Psoas muscle (tissue), 7 donors: ENCODE measurements at regions not wholly inside any gene's neighbourhood (a gene's known extent, or its start where the extent isn't known, plus 50 kb on each side); places are given as distances from the start of the nearest gene placed in this dataset.
"Not testable (repeated sequence)": the region's sequence is repeated elsewhere in the genome, so short reads cannot be mapped to it uniquely, and the experiment has no call there.

Source experiments
- ATAC-seq, 4 donors: fragments of 200-7000 bp; cut with Tn5 transposase; one replicate each; pipeline ENCODE4 v1.9.1; 2020; ENCODE audit warnings: moderate library complexity in 3 of 4, mild to moderate bottlenecking in 2 of 4
- DNase-seq, 2 donors: peaks; one replicate each; pipeline ENCODE4 v3.0.0-alpha.2; 2020
- H3K27ac ChIP-seq: fragments of 200-600 bp; one replicate; pipeline ENCODE4 v1.8.0; 2022
- H3K27me3 ChIP-seq, 3 donors: fragments of 200-600 bp in 1 of 3; one replicate each; pipeline versions ENCODE4 v1.6.1 to v1.8.0; 2013 to 2022; ENCODE audit warnings: low read length in 2 of 3, mild to moderate bottlenecking in 2 of 3, moderate library complexity in 1 of 3; ENCODE audit not compliant: insufficient read depth in 3 of 3
- H3K36me3 ChIP-seq, 2 donors: fragments of 200-600 bp in 1 of 2; one replicate each; pipeline versions ENCODE4 v1.6.1 to v1.8.0; 2013 to 2022; ENCODE audit warnings: low read depth in 1 of 2, mild to moderate bottlenecking in 1 of 2, moderate library complexity in 1 of 2; ENCODE audit not compliant: insufficient read depth in 1 of 2
- H3K4me1 ChIP-seq: fragments of 200-600 bp; one replicate; pipeline ENCODE4 v1.8.0; 2022
- H3K4me3 ChIP-seq: fragments of 200-600 bp; one replicate; pipeline ENCODE4 v1.8.0; 2022; ENCODE audit warnings: mild to moderate bottlenecking
- H3K9me3 ChIP-seq: fragments of 200-600 bp; one replicate; pipeline ENCODE4 v1.8.0; 2022
- CTCF ChIP-seq: fragments of 200-600 bp; IDR thresholded peaks from one replicate; pipeline ENCODE4 v1.8.0; 2022; ENCODE audit warnings: antibody characterized with exemption
- WGBS, 3 donors: extraction: QIAGEN DNeasy Blood & Tissue Kit; methylation state at CpG; one replicate each; pipeline versions ENCODE4 v1.1.6 to v1.1.7; 2013; 5-methylcytosine and 5-hydroxymethylcytosine counted together
- intact Hi-C, 2 donors: fragments of 100-400 bp; cut with DNase I; formaldehyde crosslinking; loops; one replicate each; pipeline versions ENCODE4 v1.11.0 to v1.14.2; 2022
- donor health status: healthy with polysubstance abuse.
- donor health status: DM: no; HTN: no; CAD: no; lungs with moderate emphysema.
- donor health status: Bipolar disorder and iron deficiency.
- donor health status: healthy.
- donor health status: DM: yes; HTN: yes; CAD: no.
- donor health status: DM: no; HTN: no; CAD: no.
- donor health status: DM: yes; HTN: yes; CAD: no.

GRCh38 chr10:61580608-61581007 is 82.1 kb upstream of the CABCOCO1 start:
- no peaks in the 10 kb centered on the region for H3K9me3 ChIP-seq
- 88 to 89% (median 89%) methylated on average over 4 of the region's 4 CpGs for WGBS, 3 donors
- intact Hi-C loops, result no loop called here
- H3K27me3 ChIP-seq, result no peaks in the 10 kb centered on the region
- no peak overlapping the region for H3K27ac ChIP-seq
- no peak overlapping the region for H3K4me3 ChIP-seq
- H3K4me1 ChIP-seq, result no peaks in the 10 kb centered on the region
- H3K36me3 ChIP-seq, result no peaks in the 10 kb centered on the region
- TF ChIP-seq CTCF, result no peak
- ATAC-seq, result no peak
- DNase-seq, result no peak

DNA sequence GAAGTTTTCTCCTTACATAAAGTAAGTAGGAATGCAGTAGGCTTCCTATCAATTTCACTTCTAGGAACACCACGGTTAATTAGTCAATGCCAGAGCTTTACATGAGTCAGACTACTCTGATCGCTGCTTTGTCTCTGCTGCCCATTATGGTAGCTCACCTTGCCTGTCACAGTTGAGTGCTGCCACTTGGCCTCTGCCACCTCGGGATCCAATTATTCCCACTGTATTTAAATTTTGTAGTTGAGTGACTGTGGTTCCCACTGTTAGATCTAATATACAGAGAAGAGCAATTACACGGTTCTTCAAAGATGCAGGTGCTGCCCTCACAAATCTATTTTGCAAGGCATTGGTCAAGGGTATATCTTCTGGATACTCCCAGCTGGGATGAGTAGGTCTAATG is 92.5 kb upstream of the CABCOCO1 start:
- H3K36me3 ChIP-seq, H3K27ac ChIP-seq, ATAC-seq, H3K27me3 ChIP-seq, intact Hi-C loops, H3K4me1 ChIP-seq, DNase-seq, H3K9me3 ChIP-seq, H3K4me3 ChIP-seq: not testable (repeated sequence)
- 62 to 96% (median 89%) methylated on average over 4 of the region's 4 CpGs for WGBS, 3 donors

GRCh38 chr10:61567729-61568128 is 95.0 kb upstream of the CABCOCO1 start:
- no peak for TF ChIP-seq CTCF
- Histone ChIP-seq H3K4me1 (no peaks in the 10 kb centered on the region), H3K36me3 (no peaks in the 10 kb centered on the region), H3K9me3 (no peaks in the 10 kb centered on the region), H3K4me3 (no peak overlapping the region), H3K27me3 (no peaks in the 10 kb centered on the region), H3K27ac (no peak overlapping the region)
- intact Hi-C loops, result no loop called here
- ATAC-seq (no peak), DNase-seq (no peak)
- 91 to 93% (median 93%) methylated on average over 2 of the region's 2 CpGs for WGBS, 3 donors

GRCh38 chr10:61565819-61566560 is 96.7 kb upstream of the CABCOCO1 start:
- H3K9me3 ChIP-seq, result no peaks in the 10 kb centered on the region
- no peak overlapping the region for H3K4me3 ChIP-seq
- no peaks in the 10 kb centered on the region for H3K36me3 ChIP-seq
- intact Hi-C loops, result no loop called here
- WGBS, 3 donors, result 73 to 74% (median 73%) methylated on average over 4 of the region's 4 CpGs
- no peaks in the 10 kb centered on the region for H3K4me1 ChIP-seq
- no peaks in the 10 kb centered on the region for H3K27me3 ChIP-seq
- ATAC-seq, result no peak
- H3K27ac ChIP-seq, result no peak overlapping the region
- no peak for DNase-seq
- no peak for TF ChIP-seq CTCF

DNA sequence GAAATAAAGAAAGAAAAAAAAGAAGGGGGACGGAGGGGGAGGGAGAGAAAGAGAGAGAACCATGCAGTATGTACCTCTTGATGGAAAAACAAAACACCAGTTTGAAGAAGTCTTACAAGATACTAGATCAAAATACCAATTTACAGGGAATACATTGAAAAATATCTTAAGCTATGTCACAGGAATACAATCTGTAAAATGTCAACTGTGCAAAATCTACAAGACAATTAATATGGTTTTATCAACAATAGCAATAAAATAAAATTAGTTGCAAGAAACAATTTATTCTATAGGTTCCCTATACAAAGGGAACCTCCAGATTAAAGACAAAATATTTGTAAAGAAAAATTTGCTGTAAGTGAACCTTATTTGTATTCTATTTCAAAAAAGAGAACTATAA is 98.3 kb upstream of the CABCOCO1 start:
- no peak for TF ChIP-seq CTCF
- no peaks in the 10 kb centered on the region for H3K9me3 ChIP-seq
- H3K36me3 ChIP-seq, result no peaks in the 10 kb centered on the region
- no peaks in the 10 kb centered on the region for H3K4me1 ChIP-seq
- no peak overlapping the region for H3K27ac ChIP-seq
- DNase-seq (no peak), ATAC-seq (no peak)
- no peak overlapping the region for H3K4me3 ChIP-seq
- intact Hi-C loops, result no loop called here
- 88 to 91% (median 88%) methylated on average over 1 of the region's 1 CpG for WGBS, 3 donors
- H3K27me3 ChIP-seq, result no peaks in the 10 kb centered on the region
